ENCODE measurements at regions not wholly inside any gene's neighbourhood (a gene's known extent, or its start where the extent isn't known, plus 50 kb on each side); places are given as distances from the start of the nearest gene placed in this dataset.

DNA sequence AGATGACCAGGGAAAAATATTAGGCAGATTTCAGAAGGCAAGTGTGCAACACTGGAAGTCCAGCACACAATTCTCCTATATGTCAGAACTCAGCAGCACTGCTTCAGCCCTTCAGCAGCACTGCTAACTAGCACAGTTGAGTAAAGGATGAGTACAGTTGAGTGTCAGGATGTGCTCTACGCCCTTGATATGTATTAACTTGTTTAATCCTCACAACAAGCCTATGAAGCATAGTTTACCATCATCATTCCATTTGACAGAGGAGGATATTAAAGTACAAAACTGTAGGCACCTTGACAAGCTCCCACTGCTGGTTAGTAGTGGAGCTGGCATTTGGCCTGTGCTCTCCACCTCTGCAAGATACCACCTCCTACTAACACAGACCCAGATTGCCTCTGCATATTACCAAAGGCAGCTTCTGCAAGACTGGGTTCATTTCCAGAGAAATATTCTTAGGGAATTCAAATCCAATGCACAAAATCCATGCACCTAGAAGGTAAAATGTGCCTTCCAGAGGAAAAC is 230.8 kb downstream of the ANAPC1 start:
- CTCF ChIA-PET (ENCODE audit: unreplicated experiment), result no interaction called here
- intact Hi-C loops (cut with micrococcal nuclease; ENCODE audit: unreplicated experiment), result no loop called here

DNA sequence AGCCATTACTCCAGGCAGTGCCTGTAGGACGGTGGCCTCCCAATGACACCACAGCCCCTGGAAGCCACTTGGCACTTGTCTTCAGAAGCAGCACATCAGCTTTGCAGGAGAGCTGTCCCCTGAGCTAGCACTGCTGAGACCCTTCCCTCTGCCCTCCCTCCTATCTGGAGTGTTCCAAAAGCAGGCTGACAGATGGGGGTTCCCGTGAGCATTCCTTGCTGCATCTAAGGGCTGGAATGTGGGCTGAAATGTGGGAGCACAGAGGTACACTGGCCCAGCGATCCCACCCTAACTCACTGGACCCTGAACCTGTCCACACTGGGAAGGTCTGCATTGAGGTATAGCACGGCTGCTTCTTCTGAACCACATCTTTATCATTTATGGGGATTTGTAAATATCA is 230.1 kb downstream of the ANAPC1 start:
- Histone ChIP-seq H3K27ac (ENCODE audit: low read depth, low read length, poor library complexity, severe bottlenecking) (no peak overlapping the region), H3K4me2 (ENCODE audit: low read length) (no peak overlapping the region), H3K9me3 (ENCODE audit: low read length) (no peaks in the 10 kb centered on the region), H3K4me1 (ENCODE audit: insufficient read depth, low read length, poor library complexity, severe bottlenecking) (peaks cover 1% of the 10 kb centered on the region), H2AFZ (ENCODE audit: low read length) (no peak overlapping the region), H3K36me3 (ENCODE audit: insufficient read depth, low read length) (no peaks in the 10 kb centered on the region), H4K20me1 (ENCODE audit: insufficient read depth, low read length) (no peaks in the 10 kb centered on the region), H3K79me2 (ENCODE audit: insufficient read depth, low read depth, low read length) (no peaks in the 10 kb centered on the region), H3K4me3 (ENCODE audit: low read depth, low read length, poor library complexity, severe bottlenecking) (no peak overlapping the region), H3K9me2 (ENCODE audit: insufficient read depth, low read length) (no peaks in the 10 kb centered on the region)
- TF ChIP-seq EZH2phosphoT487 (IDR thresholded peaks at IDR 0.05; ENCODE audit: borderline replicate concordance, low read depth, low read length), result no peak
- TF ChIP-seq, protein P1, sequence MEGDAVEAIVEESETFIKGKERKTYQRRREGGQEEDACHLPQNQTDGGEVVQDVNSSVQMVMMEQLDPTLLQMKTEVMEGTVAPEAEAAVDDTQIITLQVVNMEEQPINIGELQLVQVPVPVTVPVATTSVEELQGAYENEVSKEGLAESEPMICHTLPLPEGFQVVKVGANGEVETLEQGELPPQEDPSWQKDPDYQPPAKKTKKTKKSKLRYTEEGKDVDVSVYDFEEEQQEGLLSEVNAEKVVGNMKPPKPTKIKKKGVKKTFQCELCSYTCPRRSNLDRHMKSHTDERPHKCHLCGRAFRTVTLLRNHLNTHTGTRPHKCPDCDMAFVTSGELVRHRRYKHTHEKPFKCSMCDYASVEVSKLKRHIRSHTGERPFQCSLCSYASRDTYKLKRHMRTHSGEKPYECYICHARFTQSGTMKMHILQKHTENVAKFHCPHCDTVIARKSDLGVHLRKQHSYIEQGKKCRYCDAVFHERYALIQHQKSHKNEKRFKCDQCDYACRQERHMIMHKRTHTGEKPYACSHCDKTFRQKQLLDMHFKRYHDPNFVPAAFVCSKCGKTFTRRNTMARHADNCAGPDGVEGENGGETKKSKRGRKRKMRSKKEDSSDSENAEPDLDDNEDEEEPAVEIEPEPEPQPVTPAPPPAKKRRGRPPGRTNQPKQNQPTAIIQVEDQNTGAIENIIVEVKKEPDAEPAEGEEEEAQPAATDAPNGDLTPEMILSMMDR (conservative IDR thresholded peaks at IDR 0.05; ENCODE audit: low read length), result no peak
- POLR2A ChIA-PET, result no interaction called here
- no peak for DNase-seq (ENCODE audit: low spot score)
- BruUV-seq (replicated peaks), result no TSS peak
- CTCF ChIA-PET (ENCODE audit: unreplicated experiment), result no interaction called here
- intact Hi-C loops (cut with micrococcal nuclease; ENCODE audit: unreplicated experiment), result no loop called here

More for the DNA sequence above, 230.8 kb downstream of the ANAPC1 start:
- H3K36me3 ChIP-seq (ENCODE audit: insufficient read depth, low read length), result no peaks in the 10 kb centered on the region
- BruUV-seq (replicated peaks), result no TSS peak
- peaks cover 7% of the 10 kb centered on the region; the same call in 1 of the 2 replicates for H3K9me3 ChIP-seq (ENCODE audit: low read length)
- no peaks in the 10 kb centered on the region for H4K20me1 ChIP-seq (ENCODE audit: insufficient read depth, low read length)
- no peaks in the 10 kb centered on the region for H3K79me2 ChIP-seq (ENCODE audit: insufficient read depth, low read depth, low read length)
- POLR2A ChIA-PET, result interaction anchor here (0.6 kb wide), 1 partner anchor 389 kb away, joined by 3 read pairs; no protein-coding TSS in a partner anchor
- H3K27ac ChIP-seq (ENCODE audit: low read depth, low read length, poor library complexity, severe bottlenecking), result no peak overlapping the region
- no peaks in the 10 kb centered on the region for H3K9me2 ChIP-seq (ENCODE audit: insufficient read depth, low read length)
- no peak overlapping the region for H2AFZ ChIP-seq (ENCODE audit: low read length)
- no peak for DNase-seq (ENCODE audit: low spot score)
- H3K4me2 ChIP-seq (ENCODE audit: low read length), result no peak overlapping the region
- H3K4me3 ChIP-seq (ENCODE audit: low read depth, low read length, poor library complexity, severe bottlenecking), result no peak overlapping the region
- TF ChIP-seq EZH2phosphoT487 (IDR thresholded peaks at IDR 0.05; ENCODE audit: borderline replicate concordance, low read depth, low read length), result no peak
- TF ChIP-seq, protein P1 (conservative IDR thresholded peaks at IDR 0.05; ENCODE audit: low read length), result 0 out of 2 replicates have a peak, but pooled peaks have one; percentile 27
- H3K4me1 ChIP-seq (ENCODE audit: insufficient read depth, low read length, poor library complexity, severe bottlenecking), result no peaks in the 10 kb centered on the region

DNA sequence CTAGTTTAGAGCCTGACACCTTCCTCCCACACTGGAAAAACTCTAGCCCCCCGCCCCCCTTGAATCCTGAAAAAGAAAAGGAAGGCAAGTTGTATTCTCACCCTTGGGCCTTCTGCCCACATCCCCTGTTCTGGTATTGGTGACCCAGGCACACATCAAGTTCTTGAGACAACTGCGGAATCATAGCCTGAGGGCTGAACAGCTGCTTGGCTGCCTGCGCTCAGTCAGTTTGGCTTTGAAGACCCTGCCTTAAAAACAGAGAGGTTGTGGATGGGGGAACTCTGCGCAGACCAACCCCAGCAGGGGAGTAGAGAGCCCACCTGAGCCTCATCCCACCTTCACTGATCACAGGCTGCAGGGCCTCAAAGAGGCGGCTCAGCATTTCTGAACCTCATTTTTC is 229.2 kb downstream of the ANAPC1 start:
- POLR2A ChIA-PET, result no interaction called here
- intact Hi-C loops (cut with micrococcal nuclease; ENCODE audit: unreplicated experiment), result no loop called here
- Histone ChIP-seq H3K4me1 (ENCODE audit: insufficient read depth, low read length, poor library complexity, severe bottlenecking) (peaks cover 10% of the 10 kb centered on the region), H3K9me3 (ENCODE audit: low read length) (no peaks in the 10 kb centered on the region), H2AFZ (ENCODE audit: low read length) (no peak overlapping the region), H3K9me2 (ENCODE audit: insufficient read depth, low read length) (no peaks in the 10 kb centered on the region), H3K4me3 (ENCODE audit: low read depth, low read length, poor library complexity, severe bottlenecking) (no peak overlapping the region), H3K36me3 (ENCODE audit: insufficient read depth, low read length) (no peaks in the 10 kb centered on the region), H3K4me2 (ENCODE audit: low read length) (no peak overlapping the region), H3K27ac (ENCODE audit: low read depth, low read length, poor library complexity, severe bottlenecking) (no peak overlapping the region), H3K79me2 (ENCODE audit: insufficient read depth, low read depth, low read length) (no peaks in the 10 kb centered on the region), H4K20me1 (ENCODE audit: insufficient read depth, low read length) (no peaks in the 10 kb centered on the region)
- CTCF ChIA-PET (ENCODE audit: unreplicated experiment), result no interaction called here
- DNase-seq (ENCODE audit: low spot score), result no peak
- BruUV-seq (replicated peaks), result no TSS peak
- TF ChIP-seq, protein P1 (conservative IDR thresholded peaks at IDR 0.05; ENCODE audit: low read length), result no peak
- TF ChIP-seq EZH2phosphoT487 (IDR thresholded peaks at IDR 0.05; ENCODE audit: borderline replicate concordance, low read depth, low read length), result no peak
